H1 (cell line): ENCODE measurements at regions not wholly inside any gene's neighbourhood (a gene's known extent, or its start where the extent isn't known, plus 50 kb on each side); places are given as distances from the start of the nearest gene placed in this dataset.
A peak's percentile ranks its signal among the peaks of the same experiment; 100 is the strongest.

ENCODE experiments used
- CTCF ChIA-PET: fragments of 300-600 bp; sonication (Branson Sonifier 250); formaldehyde crosslinking; loops from one replicate; lab custom pipeline; 2021; ENCODE audit not compliant: partially characterized antibody; lab: Charles Lee
- POLR2A ChIA-PET: fragments of 300-600 bp; sonication (Branson Sonifier 250); formaldehyde crosslinking; loops from one replicate; lab custom pipeline; 2021; ENCODE audit warnings: inconsistent platforms; ENCODE audit not compliant: partially characterized antibody; lab: Charles Lee
- DNase-seq, 2 experiments: peaks; one replicate each; pipeline versions ENCODE4 v3.0.0 to v3.0.0-alpha.2; 2010 to 2022; ENCODE audit warnings: low spot score in 2 of 2, low read depth in 1 of 2, mixed read lengths in 1 of 2
- FAIRE-seq: peaks from 2 replicates; lab custom pipeline; 2011; peaks lifted over from hg19 to GRCh38; lab: Jason Lieb, UNC
- H2AFZ ChIP-seq: 2 replicates; pipeline ENCODE4 v1.8.1; 2012; ENCODE audit warnings: low read length, inconsistent platforms
- H2AK5ac ChIP-seq: 2 replicates; pipeline ENCODE4 v1.6.1; 2013; ENCODE audit warnings: low read depth, low read length
- H2BK120ac ChIP-seq: replicated peaks from 2 replicates; pipeline ENCODE3; 2013; ENCODE audit warnings: low read depth, low read length, inconsistent platforms
- H2BK12ac ChIP-seq: 2 replicates; pipeline ENCODE4 v1.6.1; 2013; ENCODE audit warnings: low read depth, low read length
- H2BK15ac ChIP-seq: 2 replicates; pipeline ENCODE4 v1.6.1; 2013; ENCODE audit warnings: low read length
- H2BK20ac ChIP-seq: 2 replicates; pipeline ENCODE4 v1.6.1; 2013; ENCODE audit warnings: low read length
- H2BK5ac ChIP-seq: 2 replicates; pipeline ENCODE4 v1.6.1; 2013; ENCODE audit warnings: low read depth, low read length
- H3K14ac ChIP-seq: 2 replicates; pipeline ENCODE4 v1.6.1; 2013; ENCODE audit warnings: inconsistent platforms; ENCODE audit not compliant: insufficient read length
- H3K18ac ChIP-seq: 2 replicates; pipeline ENCODE4 v1.6.1; 2013; ENCODE audit warnings: low read length; ENCODE audit errors: extremely low read depth
- H3K23ac ChIP-seq: 2 replicates; pipeline ENCODE4 v1.6.1; 2013; ENCODE audit warnings: inconsistent platforms; ENCODE audit not compliant: insufficient read length
- H3K23me2 ChIP-seq: 2 replicates; pipeline ENCODE4 v1.6.1; 2013; ENCODE audit warnings: low read depth, low read length
- H3K27ac ChIP-seq: 2 replicates; pipeline ENCODE4 v1.6.1; 2011; ENCODE audit warnings: low read depth, low read length, inconsistent platforms
- H3K27me3 ChIP-seq, 4 experiments: replicated peaks in 1 of 4; 1 replicate in 1 of 4; 2 replicates in 3 of 4; pipeline versions ENCODE4 v1.6.1 to v1.8.1; 2011 to 2013; ENCODE audit warnings: low read length in 3 of 4, mild to moderate bottlenecking in 3 of 4, inconsistent platforms in 2 of 4, mixed read lengths in 2 of 4, moderate library complexity in 1 of 4; ENCODE audit not compliant: control insufficient read depth in 3 of 4, insufficient read depth in 3 of 4; ENCODE audit errors: extremely low read depth in 1 of 4
- H3K36me3 ChIP-seq, 4 experiments: 2 replicates each; pipeline versions ENCODE4 v1.6.1 to v1.8.1; 2011 to 2013; ENCODE audit warnings: mild to moderate bottlenecking in 4 of 4, low read length in 3 of 4, moderate library complexity in 2 of 4, control low read depth in 1 of 4, inconsistent platforms in 1 of 4; ENCODE audit not compliant: insufficient read depth in 4 of 4, control insufficient read depth in 2 of 4
- H3K4ac ChIP-seq: replicated peaks from 2 replicates; pipeline ENCODE3; 2013; ENCODE audit warnings: low read length, low read depth, mixed read lengths, inconsistent platforms; ENCODE audit not compliant: insufficient read length
- H3K4me1 ChIP-seq, 4 experiments: replicated peaks in 1 of 4; 1 replicate in 1 of 4; 2 replicates in 3 of 4; pipeline versions ENCODE4 v1.6.1 to v1.8.1; 2011 to 2013; ENCODE audit warnings: low read length in 3 of 4, inconsistent platforms in 2 of 4, mixed read lengths in 1 of 4; ENCODE audit not compliant: insufficient read depth in 4 of 4, control insufficient read depth in 3 of 4
- H3K4me2 ChIP-seq, 2 experiments: 2 replicates each; pipeline versions ENCODE4 v1.6.1 to v1.8.1; 2011 to 2013; ENCODE audit warnings: low read depth in 2 of 2, low read length in 2 of 2, control low read depth in 1 of 2, inconsistent platforms in 1 of 2, mild to moderate bottlenecking in 1 of 2; ENCODE audit not compliant: insufficient read depth in 1 of 2
- H3K4me3 ChIP-seq, 4 experiments: fragments of 200-600, 300-600 bp in 1 of 4; sonication (generic), shearing (Covaris generic), sonication (Bioruptor Twin) in 1 of 4; 2 replicates each; pipeline versions ENCODE4 v1.5.1 to v1.8.1; 2011 to 2016; ENCODE audit warnings: low read length in 4 of 4, low read depth in 3 of 4, control low read depth in 2 of 4, inconsistent platforms in 2 of 4, mild to moderate bottlenecking in 2 of 4, mixed read lengths in 1 of 4, moderate library complexity in 1 of 4; ENCODE audit not compliant: insufficient read depth in 2 of 4; ENCODE audit errors: extremely low read depth in 1 of 4
- H3K56ac ChIP-seq: replicated peaks from 2 replicates; pipeline ENCODE3; 2013; ENCODE audit warnings: low read depth, mild to moderate bottlenecking, mixed read lengths, low read length, inconsistent platforms; ENCODE audit not compliant: insufficient read length
- H3K79me1 ChIP-seq: 2 replicates; pipeline ENCODE4 v1.6.1; 2013; ENCODE audit warnings: low read depth, low read length, control low read depth
- H3K79me2 ChIP-seq, 2 experiments: 2 replicates each; pipeline versions ENCODE4 v1.6.1 to v1.8.1; 2012 to 2013; ENCODE audit warnings: low read length in 2 of 2, mild to moderate bottlenecking in 2 of 2, inconsistent platforms in 1 of 2; ENCODE audit not compliant: insufficient read depth in 2 of 2, control insufficient read depth in 1 of 2
- H3K9ac ChIP-seq, 4 experiments: replicated peaks in 1 of 4; 1 replicate in 1 of 4; 2 replicates in 3 of 4; pipeline versions ENCODE4 v1.6.1 to v1.8.1; 2011 to 2013; ENCODE audit warnings: low read depth in 3 of 4, low read length in 3 of 4, control low read depth in 2 of 4, mild to moderate bottlenecking in 2 of 4, moderate library complexity in 2 of 4, inconsistent platforms in 1 of 4; ENCODE audit errors: extremely low read depth in 1 of 4
- H3K9me3 ChIP-seq, 2 experiments: 2 replicates each; pipeline versions ENCODE4 v1.6.1 to v1.8.1; 2012 to 2013; ENCODE audit warnings: mild to moderate bottlenecking in 2 of 2, moderate library complexity in 2 of 2, control low read depth in 1 of 2, inconsistent platforms in 1 of 2, low read depth in 1 of 2, low read length in 1 of 2, mixed read lengths in 1 of 2; ENCODE audit not compliant: insufficient read depth in 2 of 2
- H4K20me1 ChIP-seq, 2 experiments: replicated peaks in 1 of 2; 2 replicates each; pipeline versions ENCODE3 to v1.8.1; 2011 to 2013; ENCODE audit warnings: inconsistent platforms in 2 of 2, low read length in 2 of 2, mild to moderate bottlenecking in 1 of 2; ENCODE audit not compliant: insufficient read depth in 2 of 2, control insufficient read depth in 1 of 2
- H4K5ac ChIP-seq: 2 replicates; pipeline ENCODE4 v1.6.1; 2013; ENCODE audit warnings: low read length, low read depth, mixed read lengths, inconsistent platforms; ENCODE audit not compliant: insufficient read length
- H4K8ac ChIP-seq: 2 replicates; pipeline ENCODE4 v1.8.0; 2013; ENCODE audit warnings: mild to moderate bottlenecking, moderate library complexity, low read length, inconsistent platforms; ENCODE audit not compliant: insufficient read depth; ENCODE audit errors: extremely low read depth
- H4K91ac ChIP-seq: replicated peaks from 2 replicates; pipeline ENCODE3; 2013; ENCODE audit warnings: low read length, mixed read lengths, inconsistent platforms; ENCODE audit not compliant: insufficient read length
- KDM1A ChIP-seq: fragments of 200-600, 300-600 bp; sonication (generic); IDR thresholded peaks from 2 replicates; pipeline ENCODE4 v1.7.1; 2016; ENCODE audit warnings: mild to moderate bottlenecking, low read length, borderline replicate concordance
- NANOG ChIP-seq: IDR thresholded peaks from 2 replicates; pipeline ENCODE4 v1.6.1; 2011; ENCODE audit warnings: low read length, low read depth, mild to moderate bottlenecking, inconsistent platforms; ENCODE audit not compliant: insufficient read depth, poor library complexity, severe bottlenecking
- RFX5 ChIP-seq: IDR thresholded peaks from 2 replicates; pipeline ENCODE4 v1.6.1; 2011; ENCODE audit warnings: low read depth, low read length, improper control_type of control experiment, borderline replicate concordance
- TAF7 ChIP-seq: optimal IDR thresholded peaks from 2 replicates; pipeline ENCODE3; 2011; ENCODE audit warnings: low read depth, mild to moderate bottlenecking, inconsistent platforms, low read length, moderate library complexity, borderline replicate concordance
- TEAD4 ChIP-seq: IDR thresholded peaks from 2 replicates; pipeline ENCODE4 v1.6.1; 2012; ENCODE audit warnings: low read depth, low read length, inconsistent platforms, mixed read lengths
- WGBS, 2 experiments: shearing (Covaris generic) in 1 of 2; methylation state at CpG; one replicate each; pipeline versions ENCODE4 v1.1.6 to v1.1.7; 2013 to 2015; ENCODE audit warnings: low lambda C conversion rate in 2 of 2, mixed read lengths in 2 of 2, inconsistent platforms in 1 of 2, low coverage in 1 of 2, missing lambda C conversion rate in 1 of 2; ENCODE audit not compliant: insufficient replicate concordance in 2 of 2, insufficient coverage in 1 of 2, insufficient read length in 1 of 2; ENCODE audit errors: extremely low coverage in 1 of 2, missing lambda C conversion rate in 1 of 2; 5-methylcytosine and 5-hydroxymethylcytosine counted together

DNA sequence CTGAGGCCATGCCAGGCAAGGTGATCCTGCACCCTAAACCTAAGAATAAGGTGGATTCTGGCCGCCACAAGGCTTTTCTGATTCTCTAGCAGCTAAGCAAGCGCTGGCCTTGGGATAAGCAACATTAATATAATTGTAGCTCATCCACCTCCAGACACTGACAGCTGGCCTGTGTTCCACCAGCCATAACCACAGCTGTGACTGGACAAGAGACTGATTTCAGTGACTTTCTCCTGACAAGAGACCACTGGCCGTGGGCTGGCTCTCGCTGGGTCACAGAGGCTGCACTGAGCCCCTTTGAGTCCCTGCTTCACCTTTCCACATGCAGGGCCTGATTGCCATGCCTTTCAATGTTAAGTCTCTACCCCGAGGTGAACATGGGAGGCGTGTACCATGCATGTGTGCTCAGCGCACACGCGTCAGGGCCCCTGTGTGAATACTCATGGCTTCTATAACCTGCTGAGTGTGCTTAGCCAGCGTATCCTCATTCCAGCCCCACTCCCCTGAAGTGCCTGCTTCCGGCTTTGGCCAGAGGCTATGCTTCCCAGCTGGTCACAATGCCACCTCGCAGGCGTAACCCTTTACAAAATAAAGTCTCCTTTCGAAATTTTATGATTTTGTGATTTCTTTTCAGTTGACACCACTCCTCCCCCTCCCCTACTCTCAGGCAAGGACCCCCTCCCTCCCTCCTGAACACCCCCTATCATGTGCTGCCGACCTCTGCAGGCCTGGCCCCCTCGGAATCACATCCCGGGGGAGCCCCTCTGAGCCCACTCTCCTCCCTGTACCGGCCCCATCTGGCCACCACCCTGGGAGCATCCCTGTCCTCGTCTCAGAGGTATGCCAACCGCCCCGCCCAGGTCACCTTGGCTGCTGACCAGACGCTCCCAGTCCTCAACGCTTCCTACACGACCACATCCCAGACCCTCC, 128.1 kb downstream of the CTTN start:
- Histone ChIP-seq H3K4me1 (peaks cover 8 to 45% (median 30%) of the 10 kb centered on the region in 4 experiments), H2AFZ (no peak overlapping the region), H2BK12ac (peak overlapping the region; percentile 50; the same call in 1 of the 2 replicates), H3K27ac (no peak overlapping the region), H4K8ac (no peak overlapping the region; the same call in 1 of the 2 replicates), H3K4ac (no peak overlapping the region), H2BK15ac (no peak overlapping the region), H3K14ac (no peak overlapping the region), H3K27me3 (no peaks in the 10 kb centered on the region), H4K91ac (peak overlapping the region; percentile 64), H3K79me2 (no peaks in the 10 kb centered on the region), H3K23me2 (no peaks in the 10 kb centered on the region), H3K23ac (no peak overlapping the region), H3K4me3 (no peak overlapping the region), H3K9me3 (no peaks in the 10 kb centered on the region), H4K20me1 (peaks cover 6 to 9% of the 10 kb centered on the region in 2 experiments), H2BK120ac (no peak overlapping the region), H3K36me3 (no peaks in the 10 kb centered on the region), H2BK5ac (no peak overlapping the region), H3K9ac (no peak overlapping the region), H3K79me1 (peaks cover 4% of the 10 kb centered on the region), H4K5ac (no peak overlapping the region), H2AK5ac (peak overlapping the region; percentile 6; the same call in 1 of the 2 replicates), H3K4me2 (no peak overlapping the region), H3K56ac (no peak overlapping the region), H2BK20ac (no peak overlapping the region), H3K18ac (peak overlapping the region; percentile 4; the same call in 1 of the 2 replicates)
- TF ChIP-seq KDM1A (no peak), RFX5 (no peak), TEAD4 (no peak), TAF7 (no peak), NANOG (no peak)
- WGBS, 2 experiments, result 91% methylated on average over 19 of the region's 24 CpGs; no CpG with 5 or more reads in 1 of the 2 experiments
- FAIRE-seq, result no peak
- POLR2A ChIA-PET, result no interaction called here
- CTCF ChIA-PET, result interaction anchor here (1.0 to 11.3 kb wide), 4 partner anchors 10 to 61 kb away, joined by 3 to 150 read pairs (median 3); no protein-coding TSS in a partner anchor
- no peak for DNase-seq
